ENCODE measurements at regions not wholly inside any gene's neighbourhood (a gene's known extent, or its start where the extent isn't known, plus 50 kb on each side); places are given as distances from the start of the nearest gene placed in this dataset.

DNA sequence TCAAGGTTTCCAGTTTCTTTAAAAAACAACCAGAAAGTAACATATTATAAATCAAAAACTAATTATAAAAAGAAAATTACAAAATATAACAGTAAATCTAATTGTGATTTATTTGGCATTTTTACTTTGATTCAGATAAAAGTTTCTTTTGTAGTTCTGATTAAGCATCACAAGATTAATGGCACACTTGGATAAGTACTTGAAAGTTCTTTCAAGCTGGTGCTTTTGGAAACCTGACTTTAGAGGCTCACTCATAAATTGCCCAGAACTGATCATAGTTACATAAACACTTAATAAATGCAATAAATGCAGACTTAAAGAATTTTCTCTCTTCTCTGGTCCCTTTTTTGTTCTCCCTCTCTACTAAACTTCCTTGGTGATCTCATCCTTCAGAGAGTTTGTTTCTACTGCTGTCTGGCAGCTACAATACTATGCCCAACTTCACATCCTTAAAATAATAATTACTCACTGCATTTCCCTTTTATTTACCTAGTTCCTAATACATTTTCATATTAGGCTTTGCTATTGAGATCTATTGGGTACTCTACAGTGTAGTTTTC is 1417.0 kb downstream of the EFNB2 start:
- no peak for DNase-seq

DNA sequence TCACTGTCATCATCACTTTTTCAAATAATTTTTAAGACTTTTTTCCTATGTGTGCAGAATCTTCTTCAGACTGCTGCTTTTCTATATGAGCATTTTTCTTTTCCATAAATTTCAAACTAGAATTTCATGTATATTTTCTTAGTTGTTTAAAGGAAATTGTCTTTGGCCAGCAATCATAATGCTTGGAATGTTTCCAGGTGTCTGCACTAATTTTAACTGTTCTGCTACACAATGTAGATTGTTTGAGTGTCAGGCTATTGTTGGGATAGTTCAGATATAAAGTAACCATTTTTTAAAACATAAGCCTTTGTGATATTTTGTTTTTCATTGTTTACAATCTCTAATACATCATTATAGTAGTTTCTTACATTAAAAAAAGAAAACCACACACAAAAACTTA is 1418.5 kb downstream of the EFNB2 start:
- no peak for DNase-seq

DNA sequence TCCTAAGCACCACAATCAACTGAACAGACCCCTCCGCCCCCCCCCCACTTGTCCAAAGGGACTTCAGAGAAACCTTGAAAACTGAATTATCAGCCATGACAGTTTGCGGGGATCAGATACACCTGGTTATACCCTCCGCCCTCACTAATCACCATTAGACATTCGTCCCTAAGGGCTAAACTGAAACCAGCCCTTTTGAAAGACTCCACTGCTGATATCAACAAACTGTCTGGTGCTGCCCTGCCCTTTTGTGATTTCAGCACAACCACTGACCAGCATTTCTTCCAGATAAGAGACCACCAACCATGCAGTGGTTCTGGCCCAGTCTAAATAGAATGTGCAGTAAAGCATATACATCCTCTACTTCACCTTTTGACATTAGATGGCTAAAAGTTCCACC is 1422.9 kb downstream of the EFNB2 start:
- no peak for DNase-seq

DNA sequence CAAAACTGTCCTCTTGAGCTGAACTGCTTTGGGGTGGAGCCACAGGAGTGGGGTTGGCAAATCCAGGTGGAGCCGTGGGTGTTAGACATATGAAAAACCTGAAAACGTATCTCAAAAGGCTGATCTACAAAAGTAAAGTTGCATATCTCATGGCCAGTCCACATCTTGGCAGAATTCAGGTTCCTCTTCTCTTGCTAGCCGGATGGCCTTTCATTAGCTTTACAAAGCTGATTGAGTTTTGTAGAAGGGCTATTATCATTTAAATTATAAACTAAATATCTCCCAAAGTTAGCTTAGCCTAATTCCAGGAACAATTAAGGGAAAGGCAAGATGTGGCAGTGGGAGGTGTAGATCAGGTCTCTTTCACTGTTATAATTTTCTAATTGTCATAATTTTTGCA is 1427.7 kb downstream of the EFNB2 start:
- DNase-seq, result no peak

- DNase-seq, result no peak
These were observed 1430.0 kb downstream of the EFNB2 start for GRCh38 chr13:105105471-105105870.

DNA sequence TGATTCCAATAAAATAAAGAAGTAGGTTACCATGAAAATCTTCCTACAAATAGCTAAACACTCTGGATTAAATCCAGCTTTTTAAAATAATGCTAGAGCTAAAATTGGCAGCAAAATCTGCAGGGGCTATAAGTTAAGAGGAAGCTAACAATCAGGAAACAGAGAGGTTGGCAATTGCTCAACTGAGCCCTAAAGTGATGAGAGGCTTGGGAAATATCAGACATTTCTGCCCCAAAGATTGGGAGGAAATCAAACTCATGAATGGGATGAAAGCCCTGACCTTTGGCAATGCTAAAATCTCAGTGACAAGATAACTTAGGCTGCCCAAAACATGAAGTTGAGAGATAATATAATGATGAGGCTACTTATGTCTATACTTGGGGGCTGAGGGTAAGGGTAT is 1437.9 kb downstream of the EFNB2 start:
- DNase-seq, result no peak

GRCh38 chr13:105089858-105090643 is 1445.4 kb downstream of the EFNB2 start:
- no peak for DNase-seq

- no peak for DNase-seq
These were observed 1447.5 kb downstream of the EFNB2 start for GRCh38 chr13:105087945-105088344.

- no peak for DNase-seq
These were observed 1450.5 kb downstream of the EFNB2 start for GRCh38 chr13:105084931-105085330.

DNA sequence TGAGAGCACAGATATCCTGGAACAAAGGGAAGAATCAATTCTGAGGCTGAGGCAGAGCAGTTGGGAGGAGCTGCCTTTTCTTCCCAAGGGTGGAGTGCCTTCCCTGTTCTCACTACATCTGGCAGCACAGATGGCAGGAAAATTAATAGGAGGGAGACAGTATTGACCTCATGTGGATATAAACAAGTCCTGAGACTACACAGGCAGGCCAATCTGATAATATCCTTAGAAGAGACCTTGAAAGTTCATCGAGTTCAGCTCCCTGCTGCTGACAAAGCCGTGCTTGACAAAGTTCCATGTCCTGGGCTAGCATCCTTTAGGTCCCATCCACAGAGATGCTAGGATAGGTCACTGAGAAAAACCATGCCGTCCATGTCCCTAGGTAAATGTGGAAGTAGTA is 1451.5 kb downstream of the EFNB2 start:
- DNase-seq, result no peak

DNA sequence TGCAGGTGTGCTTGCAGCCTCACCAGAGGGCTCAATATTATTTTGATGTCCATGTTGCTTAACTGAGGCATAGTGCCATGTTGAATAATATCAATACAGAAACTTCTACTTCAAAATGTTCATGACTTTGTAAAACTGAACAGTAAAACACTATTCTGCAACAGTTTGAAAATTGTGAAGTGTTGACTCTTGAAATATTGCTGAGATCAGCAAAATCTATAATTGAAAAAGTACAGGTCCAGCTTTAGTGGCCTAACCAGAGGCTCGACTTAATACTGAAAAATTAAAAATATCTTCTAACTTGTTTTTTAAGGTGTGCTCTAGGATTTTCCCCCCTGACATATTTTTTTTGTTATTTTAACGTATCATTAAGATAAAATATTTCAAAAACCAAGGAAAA is 1460.7 kb downstream of the EFNB2 start:
- DNase-seq, result no peak

DNA sequence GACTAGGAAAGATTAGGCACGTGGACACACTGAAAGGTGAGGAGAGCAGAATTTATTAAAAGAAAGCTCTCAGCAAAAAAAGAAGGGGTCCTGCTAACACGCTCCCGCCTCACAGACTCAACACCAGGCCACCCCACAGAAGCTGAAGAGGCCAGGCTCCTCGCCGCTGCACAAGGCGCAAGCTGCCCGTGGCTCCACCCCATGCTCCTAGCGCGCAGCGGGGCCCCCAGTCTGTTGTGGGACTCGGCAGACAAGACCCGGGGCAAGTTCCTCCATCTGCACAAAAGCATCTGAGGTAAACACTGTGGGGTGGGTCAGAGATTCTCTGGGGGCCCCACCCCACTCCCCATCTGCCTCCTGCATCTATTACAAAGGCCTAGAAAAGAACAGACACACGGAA is 1462.4 kb downstream of the EFNB2 start:
- no peak for DNase-seq

- no peak for DNase-seq
These were observed 1465.0 kb downstream of the EFNB2 start for GRCh38 chr13:105070452-105070851.

- no peak for DNase-seq
These were observed 1466.4 kb downstream of the EFNB2 start for GRCh38 chr13:105069106-105069505.

- DNase-seq, result no peak
These were observed 1471.8 kb downstream of the EFNB2 start for GRCh38 chr13:105063676-105064075.

GRCh38 chr13:105059786-105060185 is 1475.7 kb downstream of the EFNB2 start:
- no peak for DNase-seq

DNA sequence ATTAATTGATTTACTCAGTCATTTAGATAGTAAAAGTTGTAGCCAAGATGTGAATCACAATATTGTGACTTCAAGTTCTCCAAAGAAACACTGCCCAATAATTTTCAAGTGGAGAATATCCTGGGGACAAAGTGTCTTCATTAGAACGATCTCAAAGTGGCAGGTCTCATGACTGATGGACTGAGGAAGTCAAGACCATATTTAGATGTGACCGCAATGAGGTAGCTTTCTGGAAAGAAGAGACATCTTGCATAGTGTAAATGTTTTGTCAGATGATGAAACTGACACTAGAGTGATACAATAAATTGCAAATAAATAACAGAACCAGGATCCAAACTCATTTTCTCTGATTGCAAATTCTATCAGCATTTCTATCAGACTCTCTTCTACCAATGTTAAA is 1476.9 kb downstream of the EFNB2 start:
- no peak for DNase-seq

- no peak for DNase-seq
These were observed 1482.8 kb downstream of the EFNB2 start for GRCh38 chr13:105052711-105053110.

DNA sequence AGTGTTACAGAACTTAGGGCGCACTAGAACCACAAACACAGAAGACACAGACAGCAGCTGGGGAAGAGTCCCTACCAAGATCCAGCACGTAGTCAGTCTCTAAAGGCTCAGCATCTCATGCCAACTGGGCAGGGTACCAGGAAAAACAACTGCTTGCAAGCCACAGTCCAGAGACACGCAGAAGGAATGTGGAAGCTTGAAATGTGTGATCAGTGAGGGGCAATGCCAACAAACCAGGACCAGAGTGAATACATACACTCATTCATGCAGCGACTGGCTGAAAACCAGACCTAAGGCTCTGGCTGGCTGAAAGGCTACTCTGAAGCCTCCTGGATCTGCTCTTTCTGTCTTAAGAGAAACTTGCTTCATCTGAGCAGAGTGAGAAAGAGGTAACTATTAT is 1484.8 kb downstream of the EFNB2 start:
- DNase-seq, result no peak

DNA sequence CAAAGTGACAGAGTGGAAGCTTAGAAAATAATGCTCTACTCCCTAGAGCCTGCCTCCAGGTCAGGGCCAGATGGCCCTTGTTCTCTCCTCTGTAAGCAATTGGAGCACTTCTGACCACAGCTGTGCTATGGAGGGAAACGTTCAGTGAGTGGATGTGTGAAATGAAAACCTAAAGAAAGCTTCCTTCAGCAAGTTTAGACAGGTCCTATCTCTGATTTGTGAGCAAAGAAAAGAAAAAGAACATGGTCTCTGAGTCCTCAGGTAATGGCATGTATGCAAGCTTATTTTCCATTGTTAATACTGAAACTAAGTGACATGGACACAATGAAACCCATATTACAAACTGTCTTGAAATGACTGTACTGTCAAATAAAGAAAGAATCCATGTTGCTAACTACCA is 1486.8 kb downstream of the EFNB2 start:
- no peak for DNase-seq

GRCh38 chr13:105047676-105048295 is 1487.7 kb downstream of the EFNB2 start:
- no peak for DNase-seq

- DNase-seq, result no peak
These were observed 1498.4 kb downstream of the EFNB2 start for GRCh38 chr13:105037110-105037509.

DNA sequence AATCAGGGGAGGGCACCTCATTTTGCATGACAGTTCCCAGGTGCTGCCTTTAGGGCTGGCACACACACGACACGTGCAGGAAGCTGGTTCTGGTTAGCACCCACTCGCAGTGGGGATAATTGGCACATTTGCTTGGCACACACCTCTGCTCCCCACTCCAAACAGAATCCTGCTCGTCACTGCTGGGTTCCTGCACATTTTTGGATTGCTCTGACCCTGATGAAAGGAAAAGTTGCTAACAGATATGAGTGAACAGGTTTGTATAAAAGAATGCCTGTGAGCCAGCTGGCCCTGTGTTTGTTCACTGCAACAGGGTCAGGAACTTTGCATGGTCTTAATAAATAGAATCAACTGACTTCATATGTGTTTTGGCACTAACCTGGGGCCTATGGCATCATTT is 1500.4 kb downstream of the EFNB2 start:
- no peak for DNase-seq

- no peak for DNase-seq
These were observed 1501.5 kb downstream of the EFNB2 start for GRCh38 chr13:105033999-105034398.
